Endothelial cell of umbilical vein (primary cell): ENCODE measurements at regions not wholly inside any gene's neighbourhood (a gene's known extent, or its start where the extent isn't known, plus 50 kb on each side); places are given as distances from the start of the nearest gene placed in this dataset.

Source experiments
- BruUV-seq: library from RNA; stranded (reverse); fragments of 400-500 nt; replicated peaks from 2 replicates; lab custom pipeline; 2021; lab: Mats Ljungman, UMichigan
- CTCF ChIA-PET: fragments of 300-600, 350-600 bp; sonication (Branson Sonifier 250); formaldehyde crosslinking; loops from one replicate; lab custom pipeline; 2021; ENCODE audit warnings: antibody characterized with exemption, inconsistent platforms; lab: Charles Lee
- POLR2A ChIA-PET: fragments of 300-600, 350-600 bp; sonication (Branson Sonifier 250); formaldehyde crosslinking; loops from one replicate; lab custom pipeline; 2021; ENCODE audit warnings: antibody characterized with exemption, inconsistent platforms; lab: Charles Lee
- DNase-seq: peaks from one replicate; pipeline ENCODE4 v3.0.0-alpha.2; 2011; ENCODE audit warnings: low read depth, low spot score
- FAIRE-seq: peaks from 2 replicates; lab custom pipeline; 2011; peaks lifted over from hg19 to GRCh38; lab: Jason Lieb, UNC
- H2AFZ ChIP-seq: 2 replicates; pipeline ENCODE4 v1.6.0; 2012; ENCODE audit warnings: low read depth, low read length, control low read depth, inconsistent platforms
- H3K27ac ChIP-seq: 2 replicates; pipeline ENCODE4 v1.5.1; 2011; ENCODE audit warnings: low read depth, mild to moderate bottlenecking, control low read depth, low read length, moderate library complexity; ENCODE audit not compliant: insufficient read depth
- H3K27me3 ChIP-seq, 2 experiments: 2 replicates each; pipeline versions ENCODE4 v1.6.0 to v1.6.1; 2011; ENCODE audit warnings: low read length in 2 of 2, mixed read lengths in 1 of 2; ENCODE audit not compliant: control insufficient read depth in 2 of 2, insufficient read depth in 2 of 2
- H3K36me3 ChIP-seq, 2 experiments: 2 replicates in 1 of 2; 3 replicates in 1 of 2; pipeline ENCODE4 v1.5.1; 2011; ENCODE audit warnings: low read length in 2 of 2, mild to moderate bottlenecking in 1 of 2, moderate library complexity in 1 of 2; ENCODE audit not compliant: control insufficient read depth in 2 of 2, insufficient read depth in 2 of 2; ENCODE audit errors: extremely low read depth in 1 of 2
- H3K4me1 ChIP-seq: 3 replicates; pipeline ENCODE4 v1.5.1; 2011; ENCODE audit warnings: mild to moderate bottlenecking, low read length; ENCODE audit not compliant: control insufficient read depth, insufficient read depth; ENCODE audit errors: extremely low read depth
- H3K4me2 ChIP-seq: 2 replicates; pipeline ENCODE4 v1.6.1; 2011; ENCODE audit warnings: low read length, control low read depth, mixed read lengths; ENCODE audit not compliant: insufficient read depth
- H3K4me3 ChIP-seq, 3 experiments: fragments of 200-600 bp in 1 of 3; sonication (generic), shearing (Covaris generic) in 1 of 3; replicated peaks in 1 of 3; 2 replicates each; pipeline ENCODE4 v1.5.1; 2011 to 2016; ENCODE audit warnings: control low read depth in 3 of 3, low read length in 3 of 3, mild to moderate bottlenecking in 2 of 3, inconsistent platforms in 1 of 3, low read depth in 1 of 3, moderate library complexity in 1 of 3; ENCODE audit not compliant: insufficient read depth in 1 of 3
- H3K79me2 ChIP-seq: 2 replicates; pipeline ENCODE4 v1.6.0; 2012; ENCODE audit warnings: low read length, inconsistent platforms; ENCODE audit not compliant: control insufficient read depth, insufficient read depth
- H3K9ac ChIP-seq: replicated peaks from 2 replicates; pipeline ENCODE3; 2011; ENCODE audit warnings: low read length, control low read depth; ENCODE audit not compliant: insufficient read depth; ENCODE audit errors: extremely low read depth
- H3K9me1 ChIP-seq: replicated peaks from 3 replicates; pipeline ENCODE4 v1.6.0; 2011; ENCODE audit warnings: mild to moderate bottlenecking, low read length; ENCODE audit not compliant: control insufficient read depth, insufficient read depth; ENCODE audit errors: extremely low read depth
- H3K9me3 ChIP-seq: replicated peaks from 2 replicates; pipeline ENCODE4 v1.5.1; 2012; ENCODE audit warnings: low read length, inconsistent platforms; ENCODE audit not compliant: control insufficient read depth, insufficient read depth
- H4K20me1 ChIP-seq: replicated peaks from 2 replicates; pipeline ENCODE3; 2011; ENCODE audit warnings: mild to moderate bottlenecking, low read length; ENCODE audit not compliant: control insufficient read depth, insufficient read depth; ENCODE audit errors: extremely low read depth
- EZH2 ChIP-seq: IDR thresholded peaks from 2 replicates; pipeline ENCODE4 v1.6.1; 2012; ENCODE audit warnings: borderline replicate concordance, low read depth, mild to moderate bottlenecking, moderate library complexity, low read length, inconsistent platforms; ENCODE audit not compliant: severe bottlenecking
- FOS ChIP-seq: IDR thresholded peaks from 2 replicates; pipeline ENCODE4 v1.6.1; 2011; ENCODE audit warnings: mild to moderate bottlenecking, low read length, moderate library complexity, borderline replicate concordance; ENCODE audit not compliant: insufficient read depth
- JUN ChIP-seq: IDR thresholded peaks from 2 replicates; pipeline ENCODE4 v1.6.1; 2011; ENCODE audit warnings: borderline replicate concordance, low read depth; ENCODE audit not compliant: insufficient read length, insufficient read depth
- MYC ChIP-seq: IDR thresholded peaks from one replicate; pipeline ENCODE4 v1.6.1; 2011; ENCODE audit warnings: mild to moderate bottlenecking, low read depth, low read length
- POLR2AphosphoS5 ChIP-seq: IDR thresholded peaks from 2 replicates; pipeline ENCODE4 v1.6.1; 2012; ENCODE audit warnings: low read depth, mild to moderate bottlenecking, control low read depth, low read length, moderate library complexity; ENCODE audit not compliant: insufficient read depth
- dilution Hi-C: fragments of 300-500 bp; cut with MboI; formaldehyde crosslinking; loops from one replicate; pipeline ENCODE4 v1.15.0; 2019; ENCODE audit warnings: low sequenced_read_pairs; ENCODE audit not compliant: extremely low pct_ligation_motif_present
- intact Hi-C: fragments of 100-400 bp; cut with micrococcal nuclease; formaldehyde crosslinking; loops from one replicate; pipeline ENCODE4 v1.10.0; 2022

- TF ChIP-seq MYC (no peak), POLR2AphosphoS5 (no peak)
- Histone ChIP-seq H4K20me1 (no peaks in the 10 kb centered on the region), H3K9ac (no peak overlapping the region), H3K9me3 (no peaks in the 10 kb centered on the region), H3K79me2 (no peaks in the 10 kb centered on the region), H3K4me1 (peaks cover 3% of the 10 kb centered on the region), H3K27me3 (no peaks in the 10 kb centered on the region), H3K4me2 (no peak overlapping the region), H3K36me3 (no peaks in the 10 kb centered on the region), H3K9me1 (no peaks in the 10 kb centered on the region), H3K4me3 (no peak overlapping the region), H3K27ac (no peak overlapping the region), H2AFZ (no peak overlapping the region)
- intact Hi-C loops (loop anchor here (10.0 kb wide), 2 partner anchors 61 to 701 kb away; no protein-coding TSS in a partner anchor), dilution Hi-C loops (no loop called here)
- POLR2A ChIA-PET: no interaction called here
- CTCF ChIA-PET: interaction anchor here (1.4 kb wide), 1 partner anchor 134 kb away, joined by 3 read pairs; no protein-coding TSS in a partner anchor
- DNase-seq (no peak), FAIRE-seq (no peak)
- no TSS peak for BruUV-seq
These were observed 339.9 kb upstream of the DPH6 start for GRCh38 chr15:35885870-35886269.

DNA sequence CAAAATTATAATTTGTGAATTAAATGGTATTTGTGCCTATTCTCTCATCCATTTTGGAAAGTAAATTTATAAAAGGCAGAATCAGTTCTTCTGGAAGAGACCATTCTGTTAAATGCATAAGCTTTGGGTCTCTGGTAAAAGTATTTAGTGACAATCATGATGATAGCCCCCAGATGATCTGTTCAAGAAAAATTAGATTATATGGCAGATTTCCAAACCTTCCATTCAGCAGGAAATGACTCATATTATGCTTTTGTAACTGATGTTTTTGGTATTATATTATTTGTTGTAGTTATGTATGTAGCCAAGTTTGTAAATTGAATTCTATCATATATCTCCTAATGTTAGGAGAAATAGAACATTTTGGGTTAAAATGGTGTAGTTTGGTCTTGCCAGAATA is 340.8 kb upstream of the DPH6 start:
- Histone ChIP-seq H3K4me2 (peak overlapping the region; percentile 42), H4K20me1 (no peaks in the 10 kb centered on the region), H2AFZ (no peak overlapping the region), H3K9me1 (no peaks in the 10 kb centered on the region), H3K4me1 (peaks cover 3% of the 10 kb centered on the region), H3K9ac (no peak overlapping the region), H3K9me3 (no peaks in the 10 kb centered on the region), H3K79me2 (no peaks in the 10 kb centered on the region), H3K4me3 (no peak overlapping the region), H3K36me3 (no peaks in the 10 kb centered on the region), H3K27me3 (no peaks in the 10 kb centered on the region), H3K27ac (no peak overlapping the region)
- DNase-seq: peak; percentile 63
- no peak for TF ChIP-seq POLR2AphosphoS5
- TF ChIP-seq FOS: peak; percentile 59
- peak; percentile 47 for TF ChIP-seq JUN
- TF ChIP-seq EZH2: no peak
- no TSS peak for BruUV-seq
- intact Hi-C loops (loop anchor here (10.0 kb wide), 2 partner anchors 62 to 702 kb away; no protein-coding TSS in a partner anchor), dilution Hi-C loops (no loop called here)
- ChIA-PET POLR2A (interaction anchor here (0.7 kb wide), 1 partner anchor 1254 kb away, joined by 3 read pairs; no protein-coding TSS in a partner anchor), CTCF (interaction anchor here (1.4 kb wide), 1 partner anchor 135 kb away, joined by 3 read pairs; no protein-coding TSS in a partner anchor)
- FAIRE-seq: no peak
